ENCODE measurements at regions not wholly inside any gene's neighbourhood (a gene's known extent, or its start where the extent isn't known, plus 50 kb on each side); places are given as distances from the start of the nearest gene placed in this dataset.

DNA sequence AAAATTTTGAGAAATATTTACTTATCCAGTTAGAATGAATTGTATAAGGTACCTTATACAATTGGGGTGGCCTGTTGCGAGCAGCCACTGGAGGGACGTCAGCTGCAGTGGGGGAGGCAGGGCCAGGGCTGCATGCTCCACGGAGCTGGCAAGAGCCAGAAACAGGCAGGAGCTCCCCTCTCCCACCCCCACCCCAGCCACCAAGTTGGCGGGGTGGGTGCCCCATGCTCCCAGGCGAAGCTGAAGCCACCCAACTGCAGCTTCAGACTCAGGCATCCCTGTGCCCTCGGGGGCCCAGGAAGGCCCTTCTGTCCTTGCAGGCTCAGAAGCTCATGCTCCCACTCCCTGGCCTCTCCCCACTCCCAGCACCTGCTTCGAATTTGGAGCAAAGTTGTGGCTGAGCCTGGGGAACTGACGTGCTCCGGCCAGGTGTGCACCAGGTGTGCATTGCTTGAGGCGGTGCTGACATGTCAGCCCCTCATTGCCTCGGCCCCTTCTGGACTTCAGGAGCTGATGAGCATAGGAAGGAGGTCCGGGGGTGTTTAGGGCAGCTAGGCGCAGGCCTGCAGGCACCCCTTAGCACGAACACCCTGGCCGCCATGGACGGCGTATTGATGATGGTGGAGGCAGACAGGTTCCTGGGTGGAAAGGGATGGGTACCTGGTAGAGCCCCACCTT lies 743.8 kb upstream of the GBE1 start:
- Histone ChIP-seq H3K4me3 (no peak overlapping the region), H2AFZ (no peak overlapping the region), H3K27ac (ENCODE audit: low read depth) (no peak overlapping the region), H3K9me2 (ENCODE audit: insufficient read depth) (no peaks in the 10 kb centered on the region; the same call in 1 of the 2 replicates), H4K20me1 (replicated peaks; ENCODE audit: insufficient read depth) (no peaks in the 10 kb centered on the region), H3K4me2 (no peak overlapping the region), H3K4me1 (ENCODE audit: insufficient read depth) (peaks cover 8% of the 10 kb centered on the region), H3K36me3 (ENCODE audit: insufficient read depth) (no peaks in the 10 kb centered on the region), H3K79me2 (replicated peaks; ENCODE audit: insufficient read depth) (no peaks in the 10 kb centered on the region), H3F3A (replicated peaks; ENCODE audit: low read depth) (no peaks in the 10 kb centered on the region), H3K27me3 (ENCODE audit: insufficient read depth) (no peaks in the 10 kb centered on the region)
- TF ChIP-seq, protein P1, sequence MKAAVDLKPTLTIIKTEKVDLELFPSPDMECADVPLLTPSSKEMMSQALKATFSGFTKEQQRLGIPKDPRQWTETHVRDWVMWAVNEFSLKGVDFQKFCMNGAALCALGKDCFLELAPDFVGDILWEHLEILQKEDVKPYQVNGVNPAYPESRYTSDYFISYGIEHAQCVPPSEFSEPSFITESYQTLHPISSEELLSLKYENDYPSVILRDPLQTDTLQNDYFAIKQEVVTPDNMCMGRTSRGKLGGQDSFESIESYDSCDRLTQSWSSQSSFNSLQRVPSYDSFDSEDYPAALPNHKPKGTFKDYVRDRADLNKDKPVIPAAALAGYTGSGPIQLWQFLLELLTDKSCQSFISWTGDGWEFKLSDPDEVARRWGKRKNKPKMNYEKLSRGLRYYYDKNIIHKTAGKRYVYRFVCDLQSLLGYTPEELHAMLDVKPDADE (IDR thresholded peaks at IDR 0.05), result no peak
- TF ChIP-seq CREB1 (CRISPR knock-in tag; IDR thresholded peaks at IDR 0.05; ENCODE audit: low read depth) (no peak), CTCF (conservative IDR thresholded peaks at IDR 0.05; ENCODE audit: low read depth in 2 of 2) (no peak), EZH2phosphoT487 (IDR thresholded peaks at IDR 0.05; ENCODE audit: unreplicated experiment) (no peak), ZNF331 (CRISPR knock-in tag; IDR thresholded peaks at IDR 0.05; ENCODE audit: low read depth) (no peak), ZNF114 (CRISPR knock-in tag; IDR thresholded peaks at IDR 0.05) (no peak), JUNB (IDR thresholded peaks at IDR 0.05; ENCODE audit: unreplicated experiment) (no peak), POLR2AphosphoS5 (IDR thresholded peaks at IDR 0.05; ENCODE audit: low read depth) (no peak), REST (IDR thresholded peaks at IDR 0.05; ENCODE audit: unreplicated experiment) (no peak), NANOG (IDR thresholded peaks at IDR 0.05; ENCODE audit: borderline replicate concordance) (no peak), STAT1 (IDR thresholded peaks at IDR 0.05; ENCODE audit: unreplicated experiment) (no peak), EZH2 (IDR thresholded peaks at IDR 0.05; ENCODE audit: low read depth, unreplicated experiment) (no peak)
- TF ChIP-seq, protein P2, sequence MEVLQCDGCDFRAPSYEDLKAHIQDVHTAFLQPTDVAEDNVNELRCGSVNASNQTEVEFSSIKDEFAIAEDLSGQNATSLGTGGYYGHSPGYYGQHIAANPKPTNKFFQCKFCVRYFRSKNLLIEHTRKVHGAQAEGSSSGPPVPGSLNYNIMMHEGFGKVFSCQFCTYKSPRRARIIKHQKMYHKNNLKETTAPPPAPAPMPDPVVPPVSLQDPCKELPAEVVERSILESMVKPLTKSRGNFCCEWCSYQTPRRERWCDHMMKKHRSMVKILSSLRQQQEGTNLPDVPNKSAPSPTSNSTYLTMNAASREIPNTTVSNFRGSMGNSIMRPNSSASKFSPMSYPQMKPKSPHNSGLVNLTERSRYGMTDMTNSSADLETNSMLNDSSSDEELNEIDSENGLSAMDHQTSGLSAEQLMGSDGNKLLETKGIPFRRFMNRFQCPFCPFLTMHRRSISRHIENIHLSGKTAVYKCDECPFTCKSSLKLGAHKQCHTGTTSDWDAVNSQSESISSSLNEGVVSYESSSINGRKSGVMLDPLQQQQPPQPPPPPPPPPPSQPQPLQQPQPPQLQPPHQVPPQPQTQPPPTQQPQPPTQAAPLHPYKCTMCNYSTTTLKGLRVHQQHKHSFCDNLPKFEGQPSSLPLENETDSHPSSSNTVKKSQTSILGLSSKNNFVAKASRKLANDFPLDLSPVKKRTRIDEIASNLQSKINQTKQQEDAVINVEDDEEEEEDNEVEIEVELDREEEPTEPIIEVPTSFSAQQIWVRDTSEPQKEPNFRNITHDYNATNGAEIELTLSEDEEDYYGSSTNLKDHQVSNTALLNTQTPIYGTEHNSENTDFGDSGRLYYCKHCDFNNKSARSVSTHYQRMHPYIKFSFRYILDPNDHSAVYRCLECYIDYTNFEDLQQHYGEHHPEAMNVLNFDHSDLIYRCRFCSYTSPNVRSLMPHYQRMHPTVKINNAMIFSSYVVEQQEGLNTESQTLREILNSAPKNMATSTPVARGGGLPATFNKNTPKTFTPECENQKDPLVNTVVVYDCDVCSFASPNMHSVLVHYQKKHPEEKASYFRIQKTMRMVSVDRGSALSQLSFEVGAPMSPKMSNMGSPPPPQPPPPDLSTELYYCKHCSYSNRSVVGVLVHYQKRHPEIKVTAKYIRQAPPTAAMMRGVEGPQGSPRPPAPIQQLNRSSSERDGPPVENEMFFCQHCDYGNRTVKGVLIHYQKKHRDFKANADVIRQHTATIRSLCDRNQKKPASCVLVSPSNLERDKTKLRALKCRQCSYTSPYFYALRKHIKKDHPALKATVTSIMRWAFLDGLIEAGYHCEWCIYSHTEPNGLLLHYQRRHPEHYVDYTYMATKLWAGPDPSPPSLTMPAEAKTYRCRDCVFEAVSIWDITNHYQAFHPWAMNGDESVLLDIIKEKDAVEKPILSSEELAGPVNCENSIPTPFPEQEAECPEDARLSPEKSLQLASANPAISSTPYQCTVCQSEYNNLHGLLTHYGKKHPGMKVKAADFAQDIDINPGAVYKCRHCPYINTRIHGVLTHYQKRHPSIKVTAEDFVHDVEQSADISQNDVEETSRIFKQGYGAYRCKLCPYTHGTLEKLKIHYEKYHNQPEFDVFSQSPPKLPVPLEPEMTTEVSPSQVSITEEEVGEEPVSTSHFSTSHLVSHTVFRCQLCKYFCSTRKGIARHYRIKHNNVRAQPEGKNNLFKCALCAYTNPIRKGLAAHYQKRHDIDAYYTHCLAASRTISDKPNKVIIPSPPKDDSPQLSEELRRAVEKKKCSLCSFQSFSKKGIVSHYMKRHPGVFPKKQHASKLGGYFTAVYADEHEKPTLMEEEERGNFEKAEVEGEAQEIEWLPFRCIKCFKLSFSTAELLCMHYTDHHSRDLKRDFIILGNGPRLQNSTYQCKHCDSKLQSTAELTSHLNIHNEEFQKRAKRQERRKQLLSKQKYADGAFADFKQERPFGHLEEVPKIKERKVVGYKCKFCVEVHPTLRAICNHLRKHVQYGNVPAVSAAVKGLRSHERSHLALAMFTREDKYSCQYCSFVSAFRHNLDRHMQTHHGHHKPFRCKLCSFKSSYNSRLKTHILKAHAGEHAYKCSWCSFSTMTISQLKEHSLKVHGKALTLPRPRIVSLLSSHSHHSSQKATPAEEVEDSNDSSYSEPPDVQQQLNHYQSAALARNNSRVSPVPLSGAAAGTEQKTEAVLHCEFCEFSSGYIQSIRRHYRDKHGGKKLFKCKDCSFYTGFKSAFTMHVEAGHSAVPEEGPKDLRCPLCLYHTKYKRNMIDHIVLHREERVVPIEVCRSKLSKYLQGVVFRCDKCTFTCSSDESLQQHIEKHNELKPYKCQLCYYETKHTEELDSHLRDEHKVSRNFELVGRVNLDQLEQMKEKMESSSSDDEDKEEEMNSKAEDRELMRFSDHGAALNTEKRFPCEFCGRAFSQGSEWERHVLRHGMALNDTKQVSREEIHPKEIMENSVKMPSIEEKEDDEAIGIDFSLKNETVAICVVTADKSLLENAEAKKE (CRISPR knock-in tag; IDR thresholded peaks at IDR 0.05), result no peak
- no peak for ATAC-seq
- Mint-ChIP-seq H3K27ac (no peak overlapping the region), H3K27me3 (ENCODE audit: insufficient read depth, low read depth, poor library complexity) (no peaks in the 10 kb centered on the region), H3K9me3 (peaks cover 16% of the 10 kb centered on the region), H3K36me3 (ENCODE audit: low read depth) (peaks cover 18% of the 10 kb centered on the region; the same call in 2 of the 3 replicates), H3K4me3 (no peak overlapping the region), H3K4me1 (peaks cover 6% of the 10 kb centered on the region)
- DNase-seq (ENCODE audit: low spot score), result no peak
